ENCODE measurements at regions not wholly inside any gene's neighbourhood (a gene's known extent, or its start where the extent isn't known, plus 50 kb on each side); places are given as distances from the start of the nearest gene placed in this dataset.

DNA sequence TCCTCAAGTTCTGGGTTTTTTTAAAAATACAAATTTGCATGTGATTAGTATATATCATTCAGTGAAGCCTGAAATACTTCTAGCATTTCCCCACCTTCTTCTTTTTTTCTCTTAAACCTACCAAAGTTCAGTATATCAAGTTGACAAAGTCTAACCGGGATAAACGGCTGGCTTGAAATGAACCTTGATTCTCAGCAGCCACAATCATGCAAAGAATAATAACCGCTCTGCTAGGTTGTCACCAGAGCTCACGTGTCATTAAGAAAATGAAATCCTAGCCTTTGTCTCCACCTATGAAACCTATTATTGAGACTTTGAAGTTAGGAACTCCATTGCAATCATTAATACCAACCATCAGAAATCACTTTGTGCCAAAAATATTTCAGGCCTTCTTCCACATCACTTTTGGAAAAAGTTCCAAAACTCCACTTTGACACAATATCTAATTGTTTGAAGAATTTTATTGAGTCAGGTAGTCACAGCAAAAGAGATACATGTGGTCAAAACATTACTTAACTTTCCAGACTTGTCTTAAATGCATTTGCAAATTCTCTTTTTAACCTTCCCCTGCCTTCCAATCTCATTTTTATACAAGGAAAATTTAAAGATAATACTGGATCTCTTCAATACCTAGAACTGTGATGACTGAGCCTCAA lies 285.6 kb upstream of the ACVR2A start (continued):
- TF ChIP-seq, protein P1, sequence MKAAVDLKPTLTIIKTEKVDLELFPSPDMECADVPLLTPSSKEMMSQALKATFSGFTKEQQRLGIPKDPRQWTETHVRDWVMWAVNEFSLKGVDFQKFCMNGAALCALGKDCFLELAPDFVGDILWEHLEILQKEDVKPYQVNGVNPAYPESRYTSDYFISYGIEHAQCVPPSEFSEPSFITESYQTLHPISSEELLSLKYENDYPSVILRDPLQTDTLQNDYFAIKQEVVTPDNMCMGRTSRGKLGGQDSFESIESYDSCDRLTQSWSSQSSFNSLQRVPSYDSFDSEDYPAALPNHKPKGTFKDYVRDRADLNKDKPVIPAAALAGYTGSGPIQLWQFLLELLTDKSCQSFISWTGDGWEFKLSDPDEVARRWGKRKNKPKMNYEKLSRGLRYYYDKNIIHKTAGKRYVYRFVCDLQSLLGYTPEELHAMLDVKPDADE (IDR thresholded peaks at IDR 0.05), result no peak
- no peak for TF ChIP-seq JUNB (IDR thresholded peaks at IDR 0.05; ENCODE audit: unreplicated experiment)
- TF ChIP-seq ZNF331 (CRISPR knock-in tag; IDR thresholded peaks at IDR 0.05; ENCODE audit: low read depth), result no peak
- TF ChIP-seq EZH2phosphoT487 (IDR thresholded peaks at IDR 0.05; ENCODE audit: unreplicated experiment), result no peak
- no peak for TF ChIP-seq NANOG (IDR thresholded peaks at IDR 0.05; ENCODE audit: borderline replicate concordance)
- TF ChIP-seq, protein P2, sequence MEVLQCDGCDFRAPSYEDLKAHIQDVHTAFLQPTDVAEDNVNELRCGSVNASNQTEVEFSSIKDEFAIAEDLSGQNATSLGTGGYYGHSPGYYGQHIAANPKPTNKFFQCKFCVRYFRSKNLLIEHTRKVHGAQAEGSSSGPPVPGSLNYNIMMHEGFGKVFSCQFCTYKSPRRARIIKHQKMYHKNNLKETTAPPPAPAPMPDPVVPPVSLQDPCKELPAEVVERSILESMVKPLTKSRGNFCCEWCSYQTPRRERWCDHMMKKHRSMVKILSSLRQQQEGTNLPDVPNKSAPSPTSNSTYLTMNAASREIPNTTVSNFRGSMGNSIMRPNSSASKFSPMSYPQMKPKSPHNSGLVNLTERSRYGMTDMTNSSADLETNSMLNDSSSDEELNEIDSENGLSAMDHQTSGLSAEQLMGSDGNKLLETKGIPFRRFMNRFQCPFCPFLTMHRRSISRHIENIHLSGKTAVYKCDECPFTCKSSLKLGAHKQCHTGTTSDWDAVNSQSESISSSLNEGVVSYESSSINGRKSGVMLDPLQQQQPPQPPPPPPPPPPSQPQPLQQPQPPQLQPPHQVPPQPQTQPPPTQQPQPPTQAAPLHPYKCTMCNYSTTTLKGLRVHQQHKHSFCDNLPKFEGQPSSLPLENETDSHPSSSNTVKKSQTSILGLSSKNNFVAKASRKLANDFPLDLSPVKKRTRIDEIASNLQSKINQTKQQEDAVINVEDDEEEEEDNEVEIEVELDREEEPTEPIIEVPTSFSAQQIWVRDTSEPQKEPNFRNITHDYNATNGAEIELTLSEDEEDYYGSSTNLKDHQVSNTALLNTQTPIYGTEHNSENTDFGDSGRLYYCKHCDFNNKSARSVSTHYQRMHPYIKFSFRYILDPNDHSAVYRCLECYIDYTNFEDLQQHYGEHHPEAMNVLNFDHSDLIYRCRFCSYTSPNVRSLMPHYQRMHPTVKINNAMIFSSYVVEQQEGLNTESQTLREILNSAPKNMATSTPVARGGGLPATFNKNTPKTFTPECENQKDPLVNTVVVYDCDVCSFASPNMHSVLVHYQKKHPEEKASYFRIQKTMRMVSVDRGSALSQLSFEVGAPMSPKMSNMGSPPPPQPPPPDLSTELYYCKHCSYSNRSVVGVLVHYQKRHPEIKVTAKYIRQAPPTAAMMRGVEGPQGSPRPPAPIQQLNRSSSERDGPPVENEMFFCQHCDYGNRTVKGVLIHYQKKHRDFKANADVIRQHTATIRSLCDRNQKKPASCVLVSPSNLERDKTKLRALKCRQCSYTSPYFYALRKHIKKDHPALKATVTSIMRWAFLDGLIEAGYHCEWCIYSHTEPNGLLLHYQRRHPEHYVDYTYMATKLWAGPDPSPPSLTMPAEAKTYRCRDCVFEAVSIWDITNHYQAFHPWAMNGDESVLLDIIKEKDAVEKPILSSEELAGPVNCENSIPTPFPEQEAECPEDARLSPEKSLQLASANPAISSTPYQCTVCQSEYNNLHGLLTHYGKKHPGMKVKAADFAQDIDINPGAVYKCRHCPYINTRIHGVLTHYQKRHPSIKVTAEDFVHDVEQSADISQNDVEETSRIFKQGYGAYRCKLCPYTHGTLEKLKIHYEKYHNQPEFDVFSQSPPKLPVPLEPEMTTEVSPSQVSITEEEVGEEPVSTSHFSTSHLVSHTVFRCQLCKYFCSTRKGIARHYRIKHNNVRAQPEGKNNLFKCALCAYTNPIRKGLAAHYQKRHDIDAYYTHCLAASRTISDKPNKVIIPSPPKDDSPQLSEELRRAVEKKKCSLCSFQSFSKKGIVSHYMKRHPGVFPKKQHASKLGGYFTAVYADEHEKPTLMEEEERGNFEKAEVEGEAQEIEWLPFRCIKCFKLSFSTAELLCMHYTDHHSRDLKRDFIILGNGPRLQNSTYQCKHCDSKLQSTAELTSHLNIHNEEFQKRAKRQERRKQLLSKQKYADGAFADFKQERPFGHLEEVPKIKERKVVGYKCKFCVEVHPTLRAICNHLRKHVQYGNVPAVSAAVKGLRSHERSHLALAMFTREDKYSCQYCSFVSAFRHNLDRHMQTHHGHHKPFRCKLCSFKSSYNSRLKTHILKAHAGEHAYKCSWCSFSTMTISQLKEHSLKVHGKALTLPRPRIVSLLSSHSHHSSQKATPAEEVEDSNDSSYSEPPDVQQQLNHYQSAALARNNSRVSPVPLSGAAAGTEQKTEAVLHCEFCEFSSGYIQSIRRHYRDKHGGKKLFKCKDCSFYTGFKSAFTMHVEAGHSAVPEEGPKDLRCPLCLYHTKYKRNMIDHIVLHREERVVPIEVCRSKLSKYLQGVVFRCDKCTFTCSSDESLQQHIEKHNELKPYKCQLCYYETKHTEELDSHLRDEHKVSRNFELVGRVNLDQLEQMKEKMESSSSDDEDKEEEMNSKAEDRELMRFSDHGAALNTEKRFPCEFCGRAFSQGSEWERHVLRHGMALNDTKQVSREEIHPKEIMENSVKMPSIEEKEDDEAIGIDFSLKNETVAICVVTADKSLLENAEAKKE (CRISPR knock-in tag; IDR thresholded peaks at IDR 0.05), result no peak
- no peak for TF ChIP-seq ZNF114 (CRISPR knock-in tag; IDR thresholded peaks at IDR 0.05)

DNA sequence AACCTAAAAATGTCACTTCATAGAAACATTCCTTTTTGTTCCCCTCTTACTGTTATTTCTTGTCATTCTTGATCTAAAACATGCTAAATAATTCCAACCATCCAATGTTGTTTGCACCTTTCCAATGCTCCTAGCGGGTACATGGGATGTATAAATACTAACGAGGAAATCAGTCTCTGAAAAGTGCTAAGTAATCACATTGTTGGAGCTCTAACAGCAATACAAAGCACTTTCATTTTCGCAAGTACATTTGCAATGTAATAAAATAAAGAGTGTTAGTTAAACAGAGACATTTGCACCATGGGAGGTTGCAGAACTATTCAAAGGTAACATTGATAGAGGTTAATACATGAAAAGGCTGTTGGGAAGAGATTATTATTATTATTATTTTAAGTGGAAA lies 286.2 kb upstream of the ACVR2A start:
- Histone ChIP-seq H3K27me3 (ENCODE audit: insufficient read depth) (no peaks in the 10 kb centered on the region), H3K4me2 (no peak overlapping the region), H3F3A (replicated peaks; ENCODE audit: low read depth) (no peaks in the 10 kb centered on the region), H3K4me3 (no peak overlapping the region), H4K20me1 (replicated peaks; ENCODE audit: insufficient read depth) (no peaks in the 10 kb centered on the region), H3K4me1 (ENCODE audit: insufficient read depth) (peaks cover 4% of the 10 kb centered on the region; the same call in 1 of the 2 replicates), H3K9me2 (ENCODE audit: insufficient read depth) (no peaks in the 10 kb centered on the region), H2AFZ (no peak overlapping the region), H3K36me3 (ENCODE audit: insufficient read depth) (no peaks in the 10 kb centered on the region), H3K27ac (ENCODE audit: low read depth) (no peak overlapping the region), H3K79me2 (replicated peaks; ENCODE audit: insufficient read depth) (no peaks in the 10 kb centered on the region)
- H3K36me3 Mint-ChIP-seq (ENCODE audit: low read depth), result no peaks in the 10 kb centered on the region
- no peak overlapping the region for H3K4me3 Mint-ChIP-seq
- no peaks in the 10 kb centered on the region for H3K9me3 Mint-ChIP-seq
- peaks cover 4% of the 10 kb centered on the region; the same call in 2 of the 3 replicates for H3K4me1 Mint-ChIP-seq
- no peaks in the 10 kb centered on the region for H3K27me3 Mint-ChIP-seq (ENCODE audit: insufficient read depth, low read depth, poor library complexity)
- H3K27ac Mint-ChIP-seq, result no peak overlapping the region
- no peak for DNase-seq (ENCODE audit: low spot score)
- ATAC-seq, result no peak
- TF ChIP-seq STAT1 (IDR thresholded peaks at IDR 0.05; ENCODE audit: unreplicated experiment), result no peak
- TF ChIP-seq NANOG (IDR thresholded peaks at IDR 0.05; ENCODE audit: borderline replicate concordance), result no peak
- no peak for TF ChIP-seq POLR2AphosphoS5 (IDR thresholded peaks at IDR 0.05; ENCODE audit: low read depth)
- TF ChIP-seq, protein P3, sequence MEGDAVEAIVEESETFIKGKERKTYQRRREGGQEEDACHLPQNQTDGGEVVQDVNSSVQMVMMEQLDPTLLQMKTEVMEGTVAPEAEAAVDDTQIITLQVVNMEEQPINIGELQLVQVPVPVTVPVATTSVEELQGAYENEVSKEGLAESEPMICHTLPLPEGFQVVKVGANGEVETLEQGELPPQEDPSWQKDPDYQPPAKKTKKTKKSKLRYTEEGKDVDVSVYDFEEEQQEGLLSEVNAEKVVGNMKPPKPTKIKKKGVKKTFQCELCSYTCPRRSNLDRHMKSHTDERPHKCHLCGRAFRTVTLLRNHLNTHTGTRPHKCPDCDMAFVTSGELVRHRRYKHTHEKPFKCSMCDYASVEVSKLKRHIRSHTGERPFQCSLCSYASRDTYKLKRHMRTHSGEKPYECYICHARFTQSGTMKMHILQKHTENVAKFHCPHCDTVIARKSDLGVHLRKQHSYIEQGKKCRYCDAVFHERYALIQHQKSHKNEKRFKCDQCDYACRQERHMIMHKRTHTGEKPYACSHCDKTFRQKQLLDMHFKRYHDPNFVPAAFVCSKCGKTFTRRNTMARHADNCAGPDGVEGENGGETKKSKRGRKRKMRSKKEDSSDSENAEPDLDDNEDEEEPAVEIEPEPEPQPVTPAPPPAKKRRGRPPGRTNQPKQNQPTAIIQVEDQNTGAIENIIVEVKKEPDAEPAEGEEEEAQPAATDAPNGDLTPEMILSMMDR (conservative IDR thresholded peaks at IDR 0.05; ENCODE audit: low read depth in 2 of 2), result no peak

Data from GM23338 (cell line).